ENCODE measurements at regions not wholly inside any gene's neighbourhood (a gene's known extent, or its start where the extent isn't known, plus 50 kb on each side); places are given as distances from the start of the nearest gene placed in this dataset.

GRCh38 chr1:58104960-58105359, 441.6 kb downstream of the OMA1 start:
- Histone ChIP-seq H3K36me3 (no peaks in the 10 kb centered on the region), H3K27ac (no peak overlapping the region), H3K27me3 (ENCODE audit: insufficient read depth, low read depth, severe bottlenecking) (no peaks in the 10 kb centered on the region), H3K9me3 (ENCODE audit: severe bottlenecking) (no peaks in the 10 kb centered on the region), H3K4me3 (ENCODE audit: low read depth, low read length) (no peak overlapping the region)
- no peak for TF ChIP-seq CTCF (IDR thresholded peaks at IDR 0.05; ENCODE audit: low read depth, low read length)
- DNase-seq = no peak

GRCh38 chr1:58096714-58097113, 449.8 kb downstream of the OMA1 start:
- no peak for DNase-seq
- no peaks in the 10 kb centered on the region for H3K9me3 ChIP-seq (ENCODE audit: severe bottlenecking)
- H3K36me3 ChIP-seq = no peaks in the 10 kb centered on the region
- no peaks in the 10 kb centered on the region for H3K27me3 ChIP-seq (ENCODE audit: insufficient read depth, low read depth, severe bottlenecking)
- no peak overlapping the region for H3K4me3 ChIP-seq (ENCODE audit: low read depth, low read length)
- H3K27ac ChIP-seq = no peak overlapping the region
- no peak for TF ChIP-seq CTCF (IDR thresholded peaks at IDR 0.05; ENCODE audit: low read depth, low read length)

DNA sequence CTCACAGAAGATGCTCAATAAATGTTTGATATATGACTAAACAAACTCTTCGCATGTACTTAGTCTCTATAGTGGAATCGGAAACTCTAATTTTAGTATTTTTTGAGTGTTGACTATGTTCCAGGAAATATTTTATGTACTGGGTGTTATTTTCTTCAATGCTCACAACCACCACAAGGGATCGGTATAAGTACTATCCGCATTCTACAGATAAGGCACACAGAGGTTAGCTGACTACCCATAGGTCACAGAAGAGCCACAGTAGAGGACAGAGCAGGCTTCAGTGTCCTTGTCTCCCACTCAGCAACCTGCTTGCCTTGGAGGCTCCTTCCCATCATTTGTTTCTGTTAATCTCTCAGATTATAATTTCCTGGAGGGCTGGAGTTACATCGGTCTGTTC, 451.3 kb downstream of the OMA1 start:
- no peaks in the 10 kb centered on the region for H3K36me3 ChIP-seq
- no peaks in the 10 kb centered on the region for H3K9me3 ChIP-seq (ENCODE audit: severe bottlenecking)
- TF ChIP-seq CTCF (IDR thresholded peaks at IDR 0.05; ENCODE audit: low read depth, low read length) = no peak
- no peak for DNase-seq
- H3K27ac ChIP-seq = no peak overlapping the region
- H3K27me3 ChIP-seq (ENCODE audit: insufficient read depth, low read depth, severe bottlenecking) = no peaks in the 10 kb centered on the region
- no peak overlapping the region for H3K4me3 ChIP-seq (ENCODE audit: low read depth, low read length)

GRCh38 chr1:58094221-58094620, 452.3 kb downstream of the OMA1 start:
- Histone ChIP-seq H3K4me3 (ENCODE audit: low read depth, low read length) (no peak overlapping the region), H3K27ac (no peak overlapping the region), H3K9me3 (ENCODE audit: severe bottlenecking) (no peaks in the 10 kb centered on the region), H3K27me3 (ENCODE audit: insufficient read depth, low read depth, severe bottlenecking) (no peaks in the 10 kb centered on the region), H3K36me3 (no peaks in the 10 kb centered on the region)
- no peak for DNase-seq
- no peak for TF ChIP-seq CTCF (IDR thresholded peaks at IDR 0.05; ENCODE audit: low read depth, low read length)

GRCh38 chr1:58090640-58091039, 455.9 kb downstream of the OMA1 start:
- no peaks in the 10 kb centered on the region for H3K27me3 ChIP-seq (ENCODE audit: insufficient read depth, low read depth, severe bottlenecking)
- TF ChIP-seq CTCF (IDR thresholded peaks at IDR 0.05; ENCODE audit: low read depth, low read length) = no peak
- no peaks in the 10 kb centered on the region for H3K36me3 ChIP-seq
- no peak overlapping the region for H3K27ac ChIP-seq
- no peaks in the 10 kb centered on the region for H3K9me3 ChIP-seq (ENCODE audit: severe bottlenecking)
- no peak for DNase-seq
- H3K4me3 ChIP-seq (ENCODE audit: low read depth, low read length) = no peak overlapping the region

DNA sequence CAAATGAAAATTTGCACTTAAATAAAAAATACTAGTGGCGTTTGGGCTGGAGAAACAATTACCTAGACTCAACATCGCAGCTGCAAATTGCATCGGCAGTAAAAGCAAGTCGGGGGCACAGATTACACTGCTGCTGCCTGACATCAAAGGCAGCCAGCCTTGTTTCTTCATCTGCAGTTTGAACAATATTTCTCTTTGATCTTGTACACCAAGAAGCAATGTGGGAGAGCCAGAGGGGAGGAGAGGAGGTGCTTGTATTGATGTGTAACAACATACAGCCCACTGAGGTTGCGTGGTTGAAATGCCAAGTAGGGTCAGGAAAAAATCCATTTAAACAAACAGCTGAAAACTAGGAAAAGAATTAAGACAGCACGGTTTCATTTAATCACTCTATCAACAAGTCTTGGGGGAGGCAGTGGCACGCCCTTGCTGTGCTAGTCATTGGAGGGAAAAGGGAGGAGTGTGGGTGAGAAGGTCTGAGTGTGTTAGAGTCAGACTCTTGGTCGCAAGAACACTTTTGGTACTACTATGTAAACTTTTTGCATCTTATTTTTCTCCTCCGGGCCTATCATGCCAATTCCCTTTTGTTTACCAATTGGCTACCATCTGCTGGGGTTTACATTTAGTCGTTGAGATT, 456.5 kb downstream of the OMA1 start:
- H3K4me3 ChIP-seq (ENCODE audit: low read depth, low read length) = no peak overlapping the region
- no peaks in the 10 kb centered on the region for H3K27me3 ChIP-seq (ENCODE audit: insufficient read depth, low read depth, severe bottlenecking)
- no peak for DNase-seq
- no peak for TF ChIP-seq CTCF (IDR thresholded peaks at IDR 0.05; ENCODE audit: low read depth, low read length)
- H3K27ac ChIP-seq = no peak overlapping the region
- H3K9me3 ChIP-seq (ENCODE audit: severe bottlenecking) = no peaks in the 10 kb centered on the region
- no peaks in the 10 kb centered on the region for H3K36me3 ChIP-seq
